ENCODE measurements at regions not wholly inside any gene's neighbourhood (a gene's known extent, or its start where the extent isn't known, plus 50 kb on each side); places are given as distances from the start of the nearest gene placed in this dataset.

- DNase-seq (ENCODE audit: low spot score), result no peak
Observed at GRCh38 chr7:16232273-16232672, 189.1 kb downstream of the CRPPA start.

GRCh38 chr7:16223963-16224707 lies 197.2 kb downstream of the CRPPA start:
- DNase-seq (ENCODE audit: low spot score), result no peak

DNA sequence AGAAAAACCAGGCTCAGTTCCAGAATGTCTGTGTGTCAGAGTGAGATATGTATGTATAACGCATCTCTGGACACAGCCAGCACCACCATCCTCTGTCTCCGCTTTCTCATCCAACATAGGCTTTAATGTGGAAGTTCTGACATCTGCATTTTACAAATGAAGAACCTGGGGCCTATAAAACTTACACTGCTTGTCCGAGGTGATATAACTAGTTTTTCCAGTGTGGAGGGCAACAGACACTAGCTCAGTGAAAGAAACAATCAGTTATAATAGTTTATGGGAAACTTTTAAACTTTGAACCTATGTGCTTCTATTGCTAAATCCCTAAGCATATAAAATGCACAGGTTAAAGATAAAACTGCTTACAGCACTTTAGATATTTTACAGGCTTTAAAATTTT lies 208.7 kb downstream of the CRPPA start:
- no peak for DNase-seq (ENCODE audit: low spot score)

DNA sequence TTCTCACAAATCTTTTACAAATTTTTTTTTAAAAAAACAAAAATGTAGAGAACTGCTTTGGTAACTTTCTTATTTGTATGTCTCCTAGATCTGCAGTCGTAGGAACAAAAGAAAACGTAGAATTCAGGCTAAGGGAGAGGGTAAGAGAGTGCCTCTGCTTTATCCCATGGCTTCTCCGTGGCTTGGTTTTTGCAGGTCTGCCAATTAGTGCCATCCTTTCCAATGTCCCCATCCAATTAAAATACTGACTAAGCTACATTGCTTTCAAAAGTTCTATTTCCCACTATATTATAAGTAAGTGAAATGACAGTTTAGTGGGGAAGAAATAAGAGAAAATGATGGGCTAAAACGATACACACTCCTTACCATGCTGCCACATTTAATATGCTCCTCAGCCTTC lies 209.3 kb downstream of the CRPPA start:
- no peak for DNase-seq (ENCODE audit: low spot score)

DNA sequence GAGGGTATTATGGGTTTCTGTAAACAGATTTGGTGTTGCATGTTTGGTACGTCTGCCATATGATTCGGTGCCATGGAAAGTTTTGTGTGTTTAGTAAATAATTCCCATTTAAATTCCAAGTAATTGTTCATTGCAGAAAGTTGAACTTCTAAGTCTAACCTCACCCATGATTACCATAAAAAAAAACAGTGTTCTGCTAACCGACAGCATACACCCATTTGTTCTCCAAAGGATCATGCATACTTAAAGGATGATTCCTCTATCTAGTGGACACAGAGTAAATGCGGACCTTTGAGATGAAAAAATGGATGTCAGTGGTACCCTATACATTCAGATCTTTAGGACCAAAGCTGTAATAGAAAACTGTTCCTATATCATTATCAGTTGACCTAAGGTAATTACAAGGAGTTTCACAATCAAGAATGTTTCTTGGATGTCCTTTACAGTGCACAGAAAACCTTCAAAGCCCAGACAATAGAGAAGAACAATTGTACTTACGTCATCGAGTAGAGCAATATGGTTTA lies 209.9 kb downstream of the CRPPA start:
- no peak for DNase-seq (ENCODE audit: low spot score)

- no peak for DNase-seq (ENCODE audit: low spot score)
Observed at GRCh38 chr7:16210171-16210570, 211.2 kb downstream of the CRPPA start.

- DNase-seq (ENCODE audit: low spot score), result no peak
Observed at GRCh38 chr7:16207321-16207720, 214.0 kb downstream of the CRPPA start.

DNA sequence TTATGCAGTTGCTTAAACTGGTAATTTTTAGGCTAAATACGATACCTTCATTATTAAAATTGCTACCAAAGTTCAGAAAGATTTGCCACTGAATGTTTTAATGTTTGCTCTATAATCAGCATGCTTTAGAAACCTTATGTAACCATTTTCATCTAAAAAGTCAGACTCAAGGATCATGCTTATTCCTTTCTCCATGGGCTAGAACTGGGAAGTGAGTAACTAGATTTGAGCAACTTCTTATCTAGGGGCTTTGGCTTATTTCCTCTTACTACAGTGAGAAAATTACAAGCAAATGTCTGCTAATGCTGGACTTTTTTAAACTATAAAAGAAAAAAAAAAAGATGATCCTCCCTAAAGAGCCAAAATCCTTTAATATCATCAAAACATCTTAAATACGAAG lies 215.9 kb downstream of the CRPPA start:
- DNase-seq (ENCODE audit: low spot score), result no peak

DNA sequence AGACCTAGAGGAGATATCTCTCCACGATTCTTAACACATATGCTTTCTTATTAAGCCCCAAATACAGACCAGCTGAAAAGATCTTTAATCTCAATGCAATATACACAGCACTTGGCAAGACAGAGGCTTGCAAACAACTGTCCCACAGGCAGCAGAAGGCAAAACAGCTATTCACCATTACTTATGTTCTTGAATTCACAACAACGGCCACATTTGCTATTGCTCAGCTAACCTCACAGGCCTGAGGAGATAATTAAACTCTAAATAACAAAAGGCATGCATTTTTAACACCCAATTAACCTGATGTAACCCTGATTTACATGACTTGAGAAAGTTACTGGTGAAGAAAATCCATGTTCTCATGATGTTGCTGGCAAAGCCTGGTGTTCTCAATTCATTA lies 216.4 kb downstream of the CRPPA start:
- DNase-seq (ENCODE audit: low spot score), result no peak

- no peak for DNase-seq (ENCODE audit: low spot score)
Observed at GRCh38 chr7:16203065-16203464, 218.3 kb downstream of the CRPPA start.

- no peak for DNase-seq (ENCODE audit: low spot score)
Observed at GRCh38 chr7:16202303-16202702, 219.0 kb downstream of the CRPPA start.

DNA sequence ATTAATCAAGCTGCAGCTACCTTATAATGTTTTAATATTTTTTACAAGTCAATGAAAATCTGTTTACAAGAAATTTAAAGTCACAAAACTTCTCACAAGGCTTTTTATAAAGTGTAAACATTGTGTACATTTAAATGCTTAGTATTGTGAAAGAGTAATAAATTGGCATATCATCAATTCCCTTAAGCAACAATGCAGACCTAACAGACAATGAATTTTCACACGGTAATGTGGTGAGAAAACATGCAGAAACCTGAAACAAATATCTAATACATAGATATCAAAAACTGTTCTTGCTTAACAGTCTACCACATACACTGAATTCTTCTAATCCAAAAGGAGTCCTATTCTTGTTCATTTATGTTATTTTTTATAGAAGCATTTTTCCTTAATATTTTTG lies 220.7 kb downstream of the CRPPA start:
- DNase-seq (ENCODE audit: low spot score), result no peak

DNA sequence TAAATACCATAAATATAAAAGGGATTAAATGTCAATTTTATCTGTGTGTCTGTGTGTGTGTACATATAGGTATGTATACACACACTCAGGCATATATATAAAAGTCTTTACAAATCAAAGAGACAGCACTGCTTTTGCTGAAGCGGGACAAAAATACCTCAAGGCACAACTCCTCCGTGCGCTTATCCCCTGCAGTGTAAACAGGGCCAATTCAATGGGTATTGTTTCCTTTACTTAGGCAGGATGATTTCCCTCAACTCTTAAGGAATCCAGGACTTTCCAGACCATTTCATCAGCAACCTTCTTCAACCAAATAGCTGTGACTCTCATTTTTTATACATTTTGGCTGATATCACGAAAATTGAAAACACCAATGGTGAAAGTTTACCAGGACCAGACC lies 227.7 kb downstream of the CRPPA start:
- DNase-seq (ENCODE audit: low spot score), result no peak

GRCh38 chr7:16189026-16189715 lies 232.2 kb downstream of the CRPPA start:
- no peak for DNase-seq (ENCODE audit: low spot score)

GRCh38 chr7:16187131-16187530 lies 234.2 kb downstream of the CRPPA start:
- no peak for DNase-seq (ENCODE audit: low spot score)

- DNase-seq (ENCODE audit: low spot score), result no peak
Observed at GRCh38 chr7:16178585-16178984, 242.8 kb downstream of the CRPPA start.

DNA sequence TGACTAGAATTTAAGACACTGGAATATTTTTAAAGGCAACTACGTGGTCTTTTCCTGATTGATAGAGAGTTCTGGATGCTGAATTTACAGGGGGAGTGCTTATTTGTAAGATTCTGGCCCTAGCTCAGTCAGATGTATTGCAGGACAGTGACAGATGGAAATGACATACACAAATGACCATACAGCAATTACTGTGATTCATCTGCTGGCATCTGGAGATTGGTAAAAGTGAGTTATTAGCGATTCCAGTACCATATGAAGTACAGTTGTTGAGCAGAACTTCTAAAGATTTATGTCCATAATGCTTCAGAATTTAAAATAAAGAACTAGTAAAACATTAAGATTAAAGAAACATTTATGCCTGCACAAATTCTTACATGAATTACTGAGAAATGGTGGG lies 243.2 kb downstream of the CRPPA start:
- no peak for DNase-seq (ENCODE audit: low spot score)

DNA sequence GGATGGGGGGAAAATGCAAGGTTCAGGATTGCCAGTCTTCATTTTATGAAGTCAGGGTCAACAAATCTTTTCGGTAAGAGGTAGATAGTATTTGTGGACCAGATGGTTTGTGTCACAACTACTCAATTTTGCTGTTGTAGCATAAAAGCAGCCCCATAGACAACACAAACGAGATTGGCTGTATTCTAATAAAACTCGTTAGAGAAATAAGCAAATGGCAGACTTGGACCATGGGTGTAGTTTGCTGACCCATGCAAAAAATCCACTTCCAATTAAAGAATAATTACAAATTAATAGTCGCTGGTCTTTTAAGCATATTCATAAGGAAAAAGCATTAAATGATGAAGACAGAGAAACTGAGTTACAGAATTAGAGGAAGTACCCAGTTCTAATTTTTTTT lies 247.1 kb downstream of the CRPPA start:
- no peak for DNase-seq (ENCODE audit: low spot score)

GRCh38 chr7:16172366-16172765 lies 249.0 kb downstream of the CRPPA start:
- no peak for DNase-seq (ENCODE audit: low spot score)

DNA sequence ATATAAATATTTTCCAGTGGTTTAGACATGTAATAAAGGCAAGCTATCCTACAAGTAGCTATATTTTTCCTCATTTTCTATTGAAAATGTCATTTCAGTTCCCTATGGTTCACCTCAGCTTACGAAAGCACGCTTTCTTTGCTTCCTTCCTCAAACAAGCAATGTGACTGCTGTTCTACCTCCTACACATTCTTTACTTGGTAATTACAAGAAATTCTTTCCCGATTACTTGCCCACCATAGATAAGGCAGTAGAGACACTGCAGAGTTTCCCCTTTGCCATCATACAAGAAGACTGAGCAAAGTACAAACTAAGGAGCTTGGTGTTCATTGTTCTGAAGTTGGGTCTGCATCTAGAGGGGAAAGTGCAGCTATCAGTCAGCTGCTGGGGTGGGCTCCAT lies 249.4 kb downstream of the CRPPA start:
- DNase-seq (ENCODE audit: low spot score), result no peak

DNA sequence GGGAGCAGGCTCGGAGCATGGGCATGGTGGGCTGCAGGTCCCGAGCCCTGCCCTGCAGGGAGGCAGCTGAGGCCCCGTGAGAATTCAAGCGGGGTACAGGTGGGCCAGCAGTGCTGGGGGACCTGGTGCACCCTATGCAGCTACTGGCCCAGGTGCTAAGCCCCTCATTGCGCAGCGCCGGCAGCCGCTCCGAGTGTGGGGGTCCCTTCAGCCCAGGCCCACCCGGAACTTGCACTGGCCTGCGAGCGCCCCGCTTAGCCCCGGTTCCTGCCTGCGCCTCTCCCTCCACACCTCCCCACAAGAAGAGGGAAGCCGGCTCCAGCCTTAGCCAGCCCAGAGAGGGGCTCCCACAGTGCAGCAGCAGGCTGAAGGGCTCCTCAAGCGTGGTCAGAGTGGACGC lies 250.7 kb downstream of the CRPPA start:
- no peak for DNase-seq (ENCODE audit: low spot score)

DNA sequence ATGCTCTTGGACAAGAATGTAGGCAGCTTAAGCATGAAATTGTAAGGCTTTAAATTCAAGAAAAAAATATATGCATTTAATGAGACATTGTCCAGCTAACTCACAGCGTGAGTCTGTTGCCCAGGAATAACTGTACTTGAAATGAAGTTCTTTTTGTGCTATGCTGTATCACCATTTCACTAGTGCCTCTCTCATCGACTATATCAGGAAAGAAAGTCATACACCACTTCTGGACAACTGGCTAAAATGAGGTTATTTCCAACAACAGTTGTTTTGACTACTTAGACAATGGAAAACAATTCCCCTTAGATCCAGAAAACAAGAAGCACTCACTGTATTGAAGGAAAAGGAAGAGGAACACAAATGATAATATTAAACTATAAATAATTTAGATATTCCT lies 251.8 kb downstream of the CRPPA start:
- DNase-seq (ENCODE audit: low spot score), result no peak

DNA sequence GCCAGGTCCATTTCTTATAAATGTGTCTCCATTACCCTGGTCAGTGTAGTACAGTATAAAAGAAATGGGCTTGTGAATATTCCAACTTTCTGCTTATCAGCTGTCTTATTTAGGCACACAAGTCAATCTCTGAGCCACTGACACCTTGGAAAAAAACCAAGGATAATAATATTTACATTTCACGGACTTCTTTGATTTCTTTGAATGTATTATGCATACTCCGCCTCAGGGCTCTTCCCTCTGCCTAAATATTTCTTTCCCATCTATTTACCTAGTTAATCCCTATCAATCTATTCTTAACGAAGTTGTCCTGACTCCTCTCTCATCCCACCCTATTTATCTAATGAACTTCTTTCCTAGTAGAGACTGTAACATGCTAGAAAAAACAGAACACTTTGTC lies 253.8 kb downstream of the CRPPA start:
- DNase-seq (ENCODE audit: low spot score), result no peak

- no peak for DNase-seq (ENCODE audit: low spot score)
Observed at GRCh38 chr7:16144361-16144760, 277.0 kb downstream of the CRPPA start.
